Activated T-helper 1 cell treated with anti-CD3 and anti-CD28 coated beads, Interleukin-12 subunit alpha, Interleukin-12 subunit beta, Interleukin-2, Interleukin-4 antibody, amounts not matched to agents 30 ng/mL and 10 ng/mL and 1 ng/mL, durations not matched to agents 14 hours and 24 hours and 36 hours (primary cell): ENCODE measurements at regions not wholly inside any gene's neighbourhood (a gene's known extent, or its start where the extent isn't known, plus 50 kb on each side); places are given as distances from the start of the nearest gene placed in this dataset.
"Not testable (repeated sequence)": the region's sequence is repeated elsewhere in the genome, so short reads cannot be mapped to it uniquely, and the experiment has no call there.

Experiments used
- DNase-seq: peaks from one replicate; pipeline ENCODE4 v3.0.0; 2021; ENCODE audit warnings: low spot score
- H3K27ac Mint-ChIP-seq: one replicate; pipeline ENCODE4 v1.8.0; 2021; ENCODE audit warnings: mild to moderate bottlenecking, mixed read lengths
- H3K27me3 Mint-ChIP-seq: one replicate; pipeline ENCODE4 v1.8.0; 2022; ENCODE audit warnings: mild to moderate bottlenecking, moderate library complexity, mixed read lengths; ENCODE audit not compliant: insufficient read depth
- H3K36me3 Mint-ChIP-seq: one replicate; pipeline ENCODE4 v1.8.0; 2021; ENCODE audit warnings: low read depth, mixed read lengths
- H3K4me1 Mint-ChIP-seq: one replicate; pipeline ENCODE4 v1.8.0; 2021; ENCODE audit warnings: low read depth, mixed read lengths
- H3K4me3 Mint-ChIP-seq: one replicate; pipeline ENCODE4 v1.8.0; 2021; ENCODE audit warnings: mild to moderate bottlenecking, moderate library complexity, mixed read lengths
- H3K9me3 Mint-ChIP-seq: one replicate; pipeline ENCODE4 v1.8.0; 2021; ENCODE audit warnings: mixed read lengths
- intact Hi-C: fragments of 100-400 bp; cut with micrococcal nuclease; formaldehyde crosslinking; loops from one replicate; pipeline ENCODE4 v1.15.1; 2024

GRCh38 chr5:56048124-56048523 is 53.4 kb upstream of the IL6ST start:
- Mint-ChIP-seq H3K4me1 (peaks cover 38% of the 10 kb centered on the region), H3K9me3 (peaks cover 16% of the 10 kb centered on the region), H3K36me3 (peaks cover 7% of the 10 kb centered on the region), H3K27ac (no peak overlapping the region), H3K4me3 (no peak overlapping the region), H3K27me3 (peaks cover 4% of the 10 kb centered on the region)
- intact Hi-C loops: no loop called here
- DNase-seq: no peak

DNA sequence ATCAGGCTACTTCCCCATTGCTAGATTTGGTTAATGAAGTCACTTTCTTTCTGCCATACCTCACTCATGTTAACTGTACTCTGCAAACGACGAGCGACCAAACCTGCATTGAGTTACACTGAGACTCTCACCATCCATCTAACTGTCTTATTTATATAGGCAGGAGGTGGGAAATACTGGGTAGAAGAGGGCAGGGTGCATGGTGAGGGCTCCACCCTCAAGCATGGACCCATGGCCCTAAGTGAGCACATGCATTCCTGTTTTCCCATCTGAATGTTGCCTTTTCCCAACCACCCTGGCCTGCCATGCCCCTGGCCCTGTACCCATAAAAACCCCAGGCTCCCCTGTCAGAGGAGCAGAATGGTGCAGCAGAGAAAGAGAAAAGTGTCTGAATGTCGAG is 52.7 kb upstream of the IL6ST start:
- H3K4me1 Mint-ChIP-seq: peaks cover 32% of the 10 kb centered on the region
- no peak overlapping the region for H3K4me3 Mint-ChIP-seq
- peaks cover 7% of the 10 kb centered on the region for H3K27me3 Mint-ChIP-seq
- H3K36me3 Mint-ChIP-seq: peaks cover 7% of the 10 kb centered on the region
- intact Hi-C loops: no loop called here
- peaks cover 10% of the 10 kb centered on the region for H3K9me3 Mint-ChIP-seq
- DNase-seq: no peak
- no peak overlapping the region for H3K27ac Mint-ChIP-seq

DNA sequence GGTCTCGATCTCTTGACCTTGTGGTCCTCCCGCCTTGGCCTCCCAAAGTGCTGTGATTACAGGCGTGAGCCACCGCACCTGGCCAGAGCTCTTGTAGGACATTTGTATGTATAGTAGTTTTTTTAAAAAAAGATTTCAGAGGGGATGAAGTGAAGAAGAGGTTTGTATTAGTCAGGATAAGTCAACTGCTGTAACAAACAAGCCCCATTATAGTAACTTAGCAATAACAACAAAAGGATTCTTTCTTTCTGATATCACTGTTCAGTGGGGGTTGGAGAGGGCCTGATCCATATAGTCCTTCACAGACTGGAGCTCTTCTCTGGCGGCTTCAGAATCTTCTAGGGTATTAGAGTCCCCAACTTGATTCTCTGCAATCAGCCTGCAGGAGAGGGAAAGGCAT is 50.7 kb upstream of the IL6ST start:
- Mint-ChIP-seq H3K9me3 (peaks cover 10% of the 10 kb centered on the region), H3K4me3 (no peak overlapping the region), H3K27ac (no peak overlapping the region), H3K27me3 (peaks cover 7% of the 10 kb centered on the region), H3K36me3 (peaks cover 7% of the 10 kb centered on the region), H3K4me1 (peaks cover 23% of the 10 kb centered on the region)
- intact Hi-C loops: loop anchor here (2.0 kb wide), 1 partner anchor 13 kb away; no protein-coding TSS in a partner anchor
- DNase-seq: no peak

GRCh38 chr5:56044746-56045428 is 50.1 kb upstream of the IL6ST start:
- H3K4me3 Mint-ChIP-seq, H3K27ac Mint-ChIP-seq, H3K27me3 Mint-ChIP-seq, DNase-seq, H3K36me3 Mint-ChIP-seq: not testable (repeated sequence)
- peaks cover 18% of the 10 kb centered on the region for H3K4me1 Mint-ChIP-seq
- H3K9me3 Mint-ChIP-seq: peaks cover 10% of the 10 kb centered on the region
- intact Hi-C loops: loop anchor here (2.0 kb wide), 1 partner anchor 14 kb away; no protein-coding TSS in a partner anchor
